ENCODE measurements at regions not wholly inside any gene's neighbourhood (a gene's known extent, or its start where the extent isn't known, plus 50 kb on each side); places are given as distances from the start of the nearest gene placed in this dataset.

DNA sequence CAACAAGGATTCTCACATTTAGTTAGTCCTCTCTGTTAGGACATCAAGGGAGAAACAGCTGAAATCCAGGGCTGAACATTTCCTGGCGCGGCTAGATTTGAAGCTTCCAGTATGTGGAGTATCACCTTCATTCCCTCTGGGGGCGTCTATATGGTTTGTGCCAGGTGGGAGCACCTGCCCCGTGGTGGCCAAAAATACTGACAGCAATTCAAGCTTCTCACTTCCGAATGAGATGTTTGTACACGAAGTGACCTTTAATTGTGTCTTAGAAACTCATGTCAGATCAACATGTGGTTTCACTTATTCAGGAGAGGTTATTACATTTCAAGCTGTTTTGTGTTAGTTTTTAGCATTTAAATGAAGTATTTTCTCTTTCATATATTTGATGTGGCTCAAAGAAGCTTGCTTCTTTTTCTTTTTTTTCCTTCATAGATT, 67.3 kb upstream of the ZNF217 start:
- TF ChIP-seq POLR2A (IDR thresholded peaks at IDR 0.05): no peak
- TF ChIP-seq, protein P1, sequence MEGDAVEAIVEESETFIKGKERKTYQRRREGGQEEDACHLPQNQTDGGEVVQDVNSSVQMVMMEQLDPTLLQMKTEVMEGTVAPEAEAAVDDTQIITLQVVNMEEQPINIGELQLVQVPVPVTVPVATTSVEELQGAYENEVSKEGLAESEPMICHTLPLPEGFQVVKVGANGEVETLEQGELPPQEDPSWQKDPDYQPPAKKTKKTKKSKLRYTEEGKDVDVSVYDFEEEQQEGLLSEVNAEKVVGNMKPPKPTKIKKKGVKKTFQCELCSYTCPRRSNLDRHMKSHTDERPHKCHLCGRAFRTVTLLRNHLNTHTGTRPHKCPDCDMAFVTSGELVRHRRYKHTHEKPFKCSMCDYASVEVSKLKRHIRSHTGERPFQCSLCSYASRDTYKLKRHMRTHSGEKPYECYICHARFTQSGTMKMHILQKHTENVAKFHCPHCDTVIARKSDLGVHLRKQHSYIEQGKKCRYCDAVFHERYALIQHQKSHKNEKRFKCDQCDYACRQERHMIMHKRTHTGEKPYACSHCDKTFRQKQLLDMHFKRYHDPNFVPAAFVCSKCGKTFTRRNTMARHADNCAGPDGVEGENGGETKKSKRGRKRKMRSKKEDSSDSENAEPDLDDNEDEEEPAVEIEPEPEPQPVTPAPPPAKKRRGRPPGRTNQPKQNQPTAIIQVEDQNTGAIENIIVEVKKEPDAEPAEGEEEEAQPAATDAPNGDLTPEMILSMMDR (IDR thresholded peaks at IDR 0.05): no peak

Measured in right lobe of liver (tissue), 4 donors.